Lung (tissue), 11 donors: ENCODE measurements at regions not wholly inside any gene's neighbourhood (a gene's known extent, or its start where the extent isn't known, plus 50 kb on each side); places are given as distances from the start of the nearest gene placed in this dataset.

ENCODE experiments used
- ATAC-seq: fragments of 200-7000 bp; cut with Tn5 transposase; one replicate; pipeline ENCODE4 v1.9.1; 2020; ENCODE audit warnings: moderate number of reproducible peaks; ENCODE audit not compliant: insufficient read depth, low FRiP score
- DNase-seq, 3 donors: peaks; one replicate each; pipeline ENCODE4 v3.0.0-alpha.2; 2013 to 2017
- H3K27ac ChIP-seq, 2 donors: one replicate each; pipeline ENCODE4 v1.5.1; 2013; ENCODE audit warnings: mild to moderate bottlenecking in 2 of 2, moderate library complexity in 2 of 2, control low read depth in 1 of 2, inconsistent platforms in 1 of 2, low read depth in 1 of 2, low read length in 1 of 2
- H3K27me3 ChIP-seq, 3 donors: one replicate each; pipeline ENCODE4 v1.5.1; 2013; ENCODE audit warnings: low read length in 2 of 3; ENCODE audit not compliant: control insufficient read depth in 3 of 3, insufficient read depth in 3 of 3
- H3K36me3 ChIP-seq, 4 donors: one replicate each; pipeline ENCODE4 v1.5.1; 2013; ENCODE audit warnings: low read length in 4 of 4, mild to moderate bottlenecking in 1 of 4, moderate library complexity in 1 of 4; ENCODE audit not compliant: control insufficient read depth in 4 of 4, insufficient read depth in 4 of 4
- H3K4me1 ChIP-seq, 5 donors: one replicate each; pipeline ENCODE4 v1.5.1; 2013; ENCODE audit warnings: low read length in 5 of 5, mild to moderate bottlenecking in 2 of 5, moderate library complexity in 1 of 5; ENCODE audit not compliant: control insufficient read depth in 5 of 5, insufficient read depth in 5 of 5
- H3K4me3 ChIP-seq: one replicate; pipeline ENCODE4 v1.5.1; 2013; ENCODE audit warnings: mild to moderate bottlenecking, control low read depth, moderate library complexity
- H3K9ac ChIP-seq, 2 donors: one replicate each; pipeline ENCODE4 v1.5.1; 2013; ENCODE audit warnings: low read length in 2 of 2, control low read depth in 1 of 2; ENCODE audit not compliant: insufficient read depth in 1 of 2
- H3K9me3 ChIP-seq, 4 donors: one replicate each; pipeline ENCODE4 v1.5.1; 2013; ENCODE audit warnings: low read length in 3 of 4, mild to moderate bottlenecking in 1 of 4, moderate library complexity in 1 of 4; ENCODE audit not compliant: control insufficient read depth in 4 of 4, insufficient read depth in 3 of 4
- CTCF ChIP-seq: IDR thresholded peaks from 2 replicates; pipeline ENCODE4 v1.5.1; 2012; ENCODE audit warnings: mild to moderate bottlenecking; ENCODE audit errors: control extremely low read depth, extremely low read depth
- WGBS, 2 donors: extraction: QIAGEN DNeasy Blood & Tissue Kit; methylation state at CpG; one replicate each; pipeline ENCODE4 v1.1.7; 2013; 5-methylcytosine and 5-hydroxymethylcytosine counted together
- donor health status: control.
- donor health status: control.
- donor health status: Bipolar disorder and iron deficiency.
- donor health status: healthy.
- donor health status: DM: yes; HTN: yes; CAD: no.

- 62% methylated on average over 3 of the region's 3 CpGs for WGBS, 2 donors
- ATAC-seq, result peak; percentile 32
- no peak for TF ChIP-seq CTCF
- peaks cover 2 to 18% (median 10%) of the 10 kb centered on the region in 5 donors for H3K4me1 ChIP-seq
- H3K9me3 ChIP-seq, result no peaks in the 10 kb centered on the region
- H3K27me3 ChIP-seq, result no peaks in the 10 kb centered on the region
- no peak overlapping the region for H3K9ac ChIP-seq
- peak in 2 of 3 donors; percentile 11 for DNase-seq
- no peaks in the 10 kb centered on the region for H3K36me3 ChIP-seq
- no peak overlapping the region for H3K27ac ChIP-seq
- H3K4me3 ChIP-seq, result no peak overlapping the region
Observed at GRCh38 chr13:34469196-34469986, 472.7 kb upstream of the NBEA start.

DNA sequence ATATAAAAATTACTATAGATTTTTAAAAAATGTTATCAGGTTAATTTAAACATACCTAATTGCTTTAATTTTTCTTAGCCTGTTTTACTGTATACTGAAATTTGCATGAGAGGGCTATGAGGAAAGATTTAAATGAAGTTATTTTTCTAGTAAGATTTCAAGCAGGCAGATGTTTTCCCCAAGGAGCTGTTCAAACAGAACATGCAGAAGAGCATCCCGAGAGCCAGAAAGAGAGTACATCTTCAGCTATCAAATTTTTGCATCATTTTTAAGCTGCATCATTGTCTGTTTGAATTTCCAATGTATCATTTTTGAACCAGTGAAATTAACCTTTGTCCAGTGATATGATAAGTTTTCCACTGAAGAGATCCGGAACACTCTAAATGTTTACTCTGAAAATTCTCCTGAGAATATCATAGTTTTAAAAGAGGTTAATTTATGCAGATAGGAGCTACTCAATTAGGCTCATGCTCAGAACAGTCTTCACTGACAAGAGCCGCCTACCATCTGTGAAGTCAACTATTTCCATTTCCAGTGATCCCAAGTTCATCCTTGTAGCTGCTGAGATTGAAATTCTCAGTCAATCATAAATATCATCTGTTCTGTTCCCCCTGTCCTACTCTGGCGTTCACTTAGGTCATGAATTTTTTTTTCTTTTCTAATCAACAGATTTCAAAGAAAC is 467.7 kb upstream of the NBEA start:
- DNase-seq (no peak), ATAC-seq (no peak)
- WGBS, 2 donors, result 80 to 87% methylated on average over 4 of the region's 4 CpGs
- H3K4me1 ChIP-seq, result peaks cover 0 to 3% (median under 1%) of the 10 kb centered on the region in 5 donors
- no peaks in the 10 kb centered on the region for H3K36me3 ChIP-seq
- H3K4me3 ChIP-seq, result no peak overlapping the region
- H3K9ac ChIP-seq, result no peak overlapping the region
- TF ChIP-seq CTCF, result no peak
- no peak overlapping the region for H3K27ac ChIP-seq
- no peaks in the 10 kb centered on the region for H3K27me3 ChIP-seq
- H3K9me3 ChIP-seq, result no peaks in the 10 kb centered on the region

GRCh38 chr13:34478376-34478775 is 463.7 kb upstream of the NBEA start:
- no peak overlapping the region for H3K27ac ChIP-seq
- H3K36me3 ChIP-seq, result no peaks in the 10 kb centered on the region
- ATAC-seq (no peak), DNase-seq (no peak)
- no peaks in the 10 kb centered on the region for H3K4me1 ChIP-seq
- WGBS, 2 donors, result 82% methylated on average over 2 of the region's 2 CpGs
- H3K27me3 ChIP-seq, result no peaks in the 10 kb centered on the region
- no peaks in the 10 kb centered on the region for H3K9me3 ChIP-seq
- H3K9ac ChIP-seq, result no peak overlapping the region
- no peak overlapping the region for H3K4me3 ChIP-seq
- TF ChIP-seq CTCF, result no peak
